GM18502 (cell line): ENCODE measurements at regions not wholly inside any gene's neighbourhood (a gene's known extent, or its start where the extent isn't known, plus 50 kb on each side); places are given as distances from the start of the nearest gene placed in this dataset.
"Not testable (repeated sequence)": the region's sequence is repeated elsewhere in the genome, so short reads cannot be mapped to it uniquely, and the experiment has no call there.

Source experiments
- ATAC-seq: cut with Tn5 transposase; IDR thresholded peaks from one replicate; pipeline ENCODE4 v1.9.1; 2021; ENCODE audit warnings: mild to moderate bottlenecking; ENCODE audit not compliant: unreplicated experiment, poor library complexity

DNA sequence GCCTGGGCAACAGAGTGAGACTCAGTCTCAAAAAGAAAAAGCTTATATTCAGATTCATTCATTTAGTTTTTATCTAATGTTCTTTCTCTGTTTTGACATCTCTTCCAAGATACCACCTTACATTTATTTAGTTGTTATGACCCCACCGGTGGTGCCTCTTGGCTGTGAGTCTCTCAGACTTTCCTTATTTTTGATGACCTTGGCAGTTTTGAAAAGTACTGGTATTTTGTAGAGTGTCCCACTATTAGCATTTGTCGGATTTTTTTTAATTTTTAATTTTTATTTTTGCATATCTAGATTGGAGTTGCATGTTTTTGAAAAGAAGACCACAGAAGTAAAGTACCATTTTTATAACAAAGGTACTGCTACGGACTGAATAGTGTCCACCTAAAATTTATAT, 351.7 kb upstream of the KYNU start:
- ATAC-seq = no peak

DNA sequence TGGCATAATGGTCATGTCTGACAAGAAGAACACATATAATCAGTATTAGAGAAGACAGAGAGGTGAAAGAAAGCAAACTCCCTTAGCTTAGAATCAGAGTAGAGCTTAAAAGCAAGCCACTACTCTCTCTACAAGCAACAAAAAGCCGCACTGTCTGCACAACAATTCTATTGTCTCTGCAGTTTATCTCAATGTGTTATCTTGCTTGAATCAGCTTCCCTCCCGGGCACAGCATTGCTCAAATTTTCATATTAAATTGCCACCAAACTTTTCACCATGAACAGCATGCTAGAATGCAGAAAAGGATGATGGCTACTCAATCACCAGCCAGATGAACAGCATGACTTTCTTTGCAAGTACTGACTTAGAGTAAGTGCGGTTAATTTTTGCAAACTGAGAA, 356.0 kb upstream of the KYNU start:
- ATAC-seq = no peak

DNA sequence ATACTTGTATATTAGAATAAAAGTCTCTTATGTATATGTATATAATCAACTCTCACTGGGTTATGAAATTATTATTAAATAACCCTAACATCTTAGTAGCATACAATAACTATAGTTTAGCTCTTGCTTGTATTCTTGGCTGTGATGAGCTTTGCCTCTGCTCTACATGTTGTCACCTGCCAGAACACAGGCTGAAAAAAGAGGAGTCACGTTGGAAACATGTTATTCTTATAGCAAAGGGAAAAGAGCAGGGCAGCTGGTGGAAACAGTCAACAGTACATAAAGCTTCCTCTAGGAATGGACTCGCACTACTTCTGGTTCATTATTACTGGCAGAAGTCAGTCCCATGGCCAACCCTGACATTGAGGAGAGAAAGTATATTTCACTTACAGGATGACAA, 362.0 kb upstream of the KYNU start:
- ATAC-seq = no peak

- ATAC-seq = no peak
These were observed 368.1 kb upstream of the KYNU start for GRCh38 chr2:142509401-142509800.

GRCh38 chr2:142504754-142505153, 372.7 kb upstream of the KYNU start:
- no peak for ATAC-seq

DNA sequence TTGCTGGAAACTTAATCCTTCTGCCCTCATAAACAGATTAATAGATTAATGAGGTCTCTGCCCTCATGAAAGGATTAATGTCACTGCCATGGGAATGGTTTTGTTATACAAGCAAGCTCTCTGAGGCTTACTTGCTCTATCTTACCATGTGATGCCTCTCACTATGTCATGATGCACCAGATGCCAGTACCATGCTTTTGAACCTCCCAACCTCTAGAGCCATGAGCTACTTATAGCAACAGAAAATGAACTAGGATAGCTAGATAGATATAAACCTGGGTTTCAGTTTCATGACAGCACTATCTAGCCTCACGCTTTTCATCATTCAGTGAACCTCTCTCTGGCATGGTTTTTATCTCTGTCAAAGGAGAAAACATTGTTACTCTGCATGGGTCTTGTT, 371.6 kb upstream of the LRP1B start:
- ATAC-seq = no peak

DNA sequence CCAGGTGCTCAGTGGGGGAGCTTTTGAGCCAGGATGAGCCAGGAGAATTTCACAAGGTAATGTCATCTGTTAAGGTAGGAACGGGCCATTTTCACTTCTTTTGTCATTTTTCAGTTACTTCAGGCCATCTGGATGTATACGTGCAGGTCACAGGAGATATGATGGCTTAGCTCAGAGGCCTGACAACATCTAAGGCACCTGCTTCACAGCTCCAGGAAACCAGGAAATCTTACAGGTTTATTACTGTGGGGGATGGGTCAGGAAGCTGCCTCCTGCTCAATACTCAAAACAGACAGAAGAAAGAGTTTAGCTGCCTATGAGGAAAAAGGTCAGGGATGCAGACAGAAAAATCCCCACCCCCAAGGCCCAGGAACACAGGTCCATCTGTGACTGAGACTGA, 364.3 kb upstream of the LRP1B start:
- ATAC-seq = no peak

DNA sequence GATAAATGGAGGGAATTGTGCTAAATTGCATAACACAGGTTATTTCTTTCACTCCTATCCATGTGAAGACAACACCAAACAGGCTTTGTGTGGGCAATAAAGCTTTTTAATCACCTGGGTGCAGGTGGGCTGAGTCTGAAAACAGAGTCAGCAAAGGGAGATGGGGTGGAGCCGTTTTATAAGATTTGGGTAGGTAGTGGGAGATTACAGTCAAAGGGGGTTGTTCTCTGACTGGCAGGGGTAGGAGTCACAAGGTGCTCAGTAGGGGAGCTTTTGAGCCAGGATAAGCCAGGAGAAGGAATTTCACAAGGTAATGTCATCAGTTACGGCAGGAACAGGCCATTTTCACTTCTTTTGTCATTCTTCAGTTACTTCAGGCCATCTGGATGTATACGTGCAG, 358.8 kb upstream of the LRP1B start:
- ATAC-seq = not testable (repeated sequence)

DNA sequence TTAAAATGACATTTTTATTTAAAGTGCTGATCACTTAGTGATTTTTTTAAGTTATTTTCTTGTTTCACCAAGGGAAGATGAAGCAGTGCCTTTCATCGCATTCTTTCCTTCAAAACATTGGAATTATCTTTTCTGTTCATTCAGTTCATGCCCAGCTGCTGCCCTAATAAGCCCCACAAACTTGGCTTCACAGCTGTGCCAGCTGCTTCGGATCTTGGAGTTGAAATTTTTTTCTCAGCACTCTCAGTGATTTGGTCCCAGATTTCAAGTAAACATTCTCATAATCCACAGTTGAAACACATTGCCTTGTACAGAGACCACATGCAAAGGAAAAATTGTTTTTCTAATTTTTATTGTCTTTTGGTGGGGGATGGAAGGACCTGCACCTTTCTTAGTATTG, 353.3 kb upstream of the LRP1B start:
- ATAC-seq = no peak

GRCh38 chr2:142483653-142484052, 352.8 kb upstream of the LRP1B start:
- ATAC-seq = no peak

DNA sequence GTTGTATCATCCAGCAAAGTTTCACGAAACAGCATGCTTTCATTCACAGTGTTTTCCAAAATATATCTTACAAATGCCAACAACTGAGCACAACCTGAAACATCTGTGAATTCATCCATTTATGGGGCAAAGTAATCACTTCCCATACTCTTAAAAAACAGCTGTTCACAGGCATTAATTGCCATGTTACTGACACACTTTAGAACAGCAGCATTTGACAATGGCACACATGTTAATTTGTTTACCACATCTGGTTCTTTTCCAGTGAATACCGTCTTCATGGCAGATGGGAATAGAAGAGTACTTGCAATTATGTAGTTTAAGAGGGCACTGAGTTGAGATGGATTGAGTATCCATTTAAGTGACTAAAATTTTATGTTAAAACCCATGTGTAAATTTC, 347.4 kb upstream of the LRP1B start:
- no peak for ATAC-seq

DNA sequence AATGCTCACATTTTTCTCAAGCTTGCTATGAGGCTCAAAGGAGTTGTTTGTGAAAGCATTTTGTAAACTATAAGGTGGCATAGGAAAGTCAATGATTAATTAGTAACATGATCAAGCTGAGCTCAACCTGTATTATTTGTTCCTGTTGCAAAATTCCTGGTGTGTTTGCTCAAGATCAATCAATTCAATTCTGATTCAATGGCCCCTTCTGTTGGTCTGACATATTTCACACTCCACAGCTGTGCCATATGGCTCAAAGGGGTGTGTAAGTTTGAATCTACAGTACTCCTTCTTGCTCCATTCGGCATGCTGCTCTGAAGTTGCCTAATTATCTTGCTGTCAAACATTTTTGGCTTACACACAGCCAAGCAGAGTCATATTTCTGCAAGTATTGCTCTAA, 341.6 kb upstream of the LRP1B start:
- no peak for ATAC-seq

DNA sequence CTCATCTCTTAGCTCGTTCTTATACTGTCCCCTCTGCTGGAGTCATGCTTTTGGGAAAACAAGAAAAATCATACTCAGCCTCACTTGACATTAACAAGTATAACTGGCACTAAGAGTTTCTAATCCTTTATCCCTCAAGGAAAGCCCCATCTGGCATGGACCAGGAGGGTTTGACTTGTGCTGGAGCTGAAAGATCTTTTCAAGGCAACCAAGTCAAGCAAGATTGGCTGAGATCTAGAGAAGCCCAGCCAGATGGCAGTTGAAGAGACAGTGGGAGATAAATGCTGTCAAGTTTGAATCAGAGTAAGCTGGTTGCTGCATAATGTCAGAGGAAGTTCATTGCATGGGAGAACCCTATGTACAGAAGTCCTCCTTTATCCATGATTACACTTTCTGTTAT, 336.5 kb upstream of the LRP1B start:
- no peak for ATAC-seq

GRCh38 chr2:142463047-142463446, 332.2 kb upstream of the LRP1B start:
- ATAC-seq = no peak

GRCh38 chr2:142462306-142462705, 331.5 kb upstream of the LRP1B start:
- no peak for ATAC-seq

DNA sequence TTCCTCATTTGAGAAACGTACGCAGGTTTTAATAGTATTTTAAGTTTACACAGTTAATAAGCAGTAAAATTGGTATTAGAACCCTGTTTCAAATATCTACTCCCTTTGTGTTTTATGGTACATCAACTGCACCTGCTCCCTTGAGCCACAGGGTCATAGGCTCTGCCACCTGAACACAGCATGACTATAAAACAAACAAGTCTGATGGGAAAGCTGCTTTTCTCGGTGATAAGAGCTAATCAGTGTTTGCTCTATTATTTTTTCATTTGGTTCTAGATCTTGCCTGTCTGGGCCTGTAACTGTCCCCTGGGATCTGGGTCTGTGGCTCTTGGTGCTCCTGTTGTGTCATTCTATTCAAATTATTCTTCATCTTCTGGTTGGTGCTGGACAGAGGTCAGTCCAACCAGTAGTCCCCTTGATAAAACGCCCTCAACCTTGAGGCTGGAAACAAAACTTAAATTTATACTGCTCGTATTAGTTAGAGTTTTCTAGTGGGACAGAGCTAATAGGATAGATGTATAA, 314.8 kb upstream of the LRP1B start:
- ATAC-seq = no peak

DNA sequence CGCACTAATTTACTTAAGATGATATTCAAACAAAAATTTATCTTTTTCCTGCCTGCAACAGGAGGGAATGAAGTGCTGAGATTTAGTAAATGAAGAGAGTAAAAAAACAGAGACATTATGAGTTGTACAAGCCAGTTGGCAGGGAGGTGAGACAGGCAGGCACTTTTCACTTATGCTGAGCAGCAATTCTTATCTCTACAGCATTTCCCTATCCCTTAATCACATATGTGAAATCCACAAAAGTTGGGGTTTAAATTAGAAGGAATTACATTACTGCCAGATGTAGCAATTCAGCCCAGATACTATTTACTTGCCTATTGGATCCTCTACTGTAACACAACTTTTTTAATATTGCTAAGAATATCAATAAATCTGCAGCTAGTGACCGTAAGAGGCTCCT, 314.2 kb upstream of the LRP1B start:
- no peak for ATAC-seq

- no peak for ATAC-seq
These were observed 305.0 kb upstream of the LRP1B start for GRCh38 chr2:142435847-142436246.

DNA sequence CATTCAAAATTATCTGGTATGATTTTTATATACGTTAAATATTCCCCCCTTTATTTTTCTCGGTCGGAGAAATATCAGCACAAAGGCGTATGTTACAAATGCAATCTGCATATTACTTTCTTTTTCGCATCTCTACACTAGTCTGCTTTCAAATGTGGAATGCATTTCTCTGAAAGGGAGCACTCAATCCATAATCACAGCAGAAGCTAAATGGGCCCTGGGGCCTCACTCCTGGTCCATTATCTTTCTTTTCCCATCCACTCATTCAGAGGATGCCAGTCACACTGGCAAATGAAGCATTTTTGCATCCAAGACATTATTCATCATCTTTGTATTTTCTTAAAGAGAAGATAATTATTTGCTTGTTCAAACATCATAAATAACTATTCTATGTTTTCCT, 295.2 kb upstream of the LRP1B start:
- ATAC-seq = no peak

GRCh38 chr2:142425551-142425950, 294.7 kb upstream of the LRP1B start:
- ATAC-seq = no peak

DNA sequence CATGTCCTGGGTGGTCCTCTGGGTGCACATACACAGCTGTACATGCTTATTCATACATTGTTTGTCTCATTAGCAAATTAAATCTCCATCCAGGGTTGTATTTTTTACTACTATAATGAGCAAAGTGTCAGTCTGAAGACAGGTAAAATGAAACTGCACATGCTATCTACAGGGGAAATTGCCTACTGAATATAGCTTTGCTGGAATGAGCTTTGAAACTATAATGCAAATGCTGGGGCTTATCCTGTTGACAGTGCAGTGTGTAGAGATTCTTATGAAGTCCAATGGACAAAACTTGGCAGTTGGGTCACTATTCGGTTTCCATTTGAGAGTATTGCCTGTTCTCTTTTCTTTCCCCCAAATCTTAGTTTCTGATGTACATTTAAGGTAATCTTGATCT, 292.8 kb upstream of the LRP1B start:
- ATAC-seq = no peak

DNA sequence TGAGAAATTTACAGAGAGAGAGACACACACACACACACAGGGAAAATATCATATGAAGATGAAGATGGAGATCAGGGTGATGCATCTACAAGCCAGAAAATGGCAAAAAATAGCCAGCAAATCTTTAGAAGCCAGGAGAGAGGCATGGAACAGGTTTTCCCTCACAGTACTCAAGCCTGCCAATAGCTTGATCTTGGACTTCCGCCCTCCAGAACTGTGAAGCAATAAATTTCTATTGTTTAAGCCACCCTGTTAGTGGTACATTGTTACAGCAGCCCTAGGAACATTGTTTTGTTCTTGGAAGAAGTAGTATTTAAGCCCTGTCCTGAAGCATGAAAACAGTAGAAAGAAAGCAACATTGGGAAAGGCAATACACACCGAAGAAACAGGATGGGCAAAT, 292.0 kb upstream of the LRP1B start:
- no peak for ATAC-seq

GRCh38 chr2:142422041-142422440, 291.2 kb upstream of the LRP1B start:
- no peak for ATAC-seq
